Mammary epithelial cell (primary cell): ENCODE measurements at regions not wholly inside any gene's neighbourhood (a gene's known extent, or its start where the extent isn't known, plus 50 kb on each side); places are given as distances from the start of the nearest gene placed in this dataset.

Experiments used
- EZH2 ChIP-seq: IDR thresholded peaks from 2 replicates; pipeline ENCODE4 v1.6.1; 2012; ENCODE audit warnings: low read length, inconsistent platforms, borderline replicate concordance
- TF ChIP-seq, protein P1 (sequence below), 2 donors: IDR thresholded peaks in 1 of 2; conservative IDR thresholded peaks in 1 of 2; 2 replicates each; pipeline ENCODE4 v1.5.1; 2011 to 2012; ENCODE audit warnings: inconsistent platforms in 2 of 2, low read length in 2 of 2, mild to moderate bottlenecking in 2 of 2, control low read depth in 1 of 2, low read depth in 1 of 2; ENCODE audit not compliant: insufficient read depth in 1 of 2; ENCODE audit errors: extremely low read depth in 1 of 2

DNA sequence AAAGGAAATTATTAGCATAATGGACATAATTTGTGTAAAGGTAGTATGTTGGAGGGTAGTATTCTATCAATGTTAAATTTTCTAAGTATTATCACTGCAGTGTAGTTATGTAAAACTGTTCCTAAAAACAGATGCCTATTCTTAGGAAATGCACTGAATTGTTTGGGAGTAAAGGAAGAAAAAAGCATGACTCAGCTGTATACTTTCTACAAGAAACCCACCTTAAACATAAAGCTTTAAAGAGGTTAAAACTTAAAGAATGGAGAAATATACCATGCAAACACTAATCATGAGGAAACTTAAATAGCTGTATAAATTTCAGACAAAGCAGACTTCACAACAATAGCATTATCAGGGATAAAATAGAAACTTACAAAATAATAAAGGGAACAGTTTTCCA, 292.9 kb downstream of the ANTXR2 start:
- TF ChIP-seq, protein P1, sequence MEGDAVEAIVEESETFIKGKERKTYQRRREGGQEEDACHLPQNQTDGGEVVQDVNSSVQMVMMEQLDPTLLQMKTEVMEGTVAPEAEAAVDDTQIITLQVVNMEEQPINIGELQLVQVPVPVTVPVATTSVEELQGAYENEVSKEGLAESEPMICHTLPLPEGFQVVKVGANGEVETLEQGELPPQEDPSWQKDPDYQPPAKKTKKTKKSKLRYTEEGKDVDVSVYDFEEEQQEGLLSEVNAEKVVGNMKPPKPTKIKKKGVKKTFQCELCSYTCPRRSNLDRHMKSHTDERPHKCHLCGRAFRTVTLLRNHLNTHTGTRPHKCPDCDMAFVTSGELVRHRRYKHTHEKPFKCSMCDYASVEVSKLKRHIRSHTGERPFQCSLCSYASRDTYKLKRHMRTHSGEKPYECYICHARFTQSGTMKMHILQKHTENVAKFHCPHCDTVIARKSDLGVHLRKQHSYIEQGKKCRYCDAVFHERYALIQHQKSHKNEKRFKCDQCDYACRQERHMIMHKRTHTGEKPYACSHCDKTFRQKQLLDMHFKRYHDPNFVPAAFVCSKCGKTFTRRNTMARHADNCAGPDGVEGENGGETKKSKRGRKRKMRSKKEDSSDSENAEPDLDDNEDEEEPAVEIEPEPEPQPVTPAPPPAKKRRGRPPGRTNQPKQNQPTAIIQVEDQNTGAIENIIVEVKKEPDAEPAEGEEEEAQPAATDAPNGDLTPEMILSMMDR (conservative IDR thresholded peaks at IDR 0.05 in 1 of 2, IDR thresholded peaks at IDR 0.05 in 1 of 2; ENCODE audit: extremely low read depth in 1 of 2, insufficient read depth in 1 of 2, low read depth in 1 of 2, low read length in 2 of 2): no peak
- TF ChIP-seq EZH2: no peak
